Right forelimb (tissue), 1 donor: ENCODE measurements at regions not wholly inside any gene's neighbourhood (a gene's known extent, or its start where the extent isn't known, plus 50 kb on each side); places are given as distances from the start of the nearest gene placed in this dataset.

Experiments used
- DNase-seq: peaks from one replicate; pipeline ENCODE4 v3.0.0-alpha.2; 2018

- DNase-seq = no peak
Observed at GRCh38 chr11:11710556-11710955, 88.8 kb upstream of the GALNT18 start.

GRCh38 chr11:11709447-11710239, 87.8 kb upstream of the GALNT18 start:
- DNase-seq = no peak

GRCh38 chr11:11708256-11708655, 86.5 kb upstream of the GALNT18 start:
- DNase-seq = no peak

GRCh38 chr11:11706028-11706427, 84.2 kb upstream of the GALNT18 start:
- no peak for DNase-seq

GRCh38 chr11:11703885-11704284, 82.1 kb upstream of the GALNT18 start:
- DNase-seq = no peak

GRCh38 chr11:11701070-11701469, 79.3 kb upstream of the GALNT18 start:
- DNase-seq = no peak

GRCh38 chr11:11697796-11698195, 76.0 kb upstream of the GALNT18 start:
- no peak for DNase-seq

- DNase-seq = no peak
Observed at GRCh38 chr11:11691296-11692151, 69.7 kb upstream of the GALNT18 start.

- DNase-seq = no peak
Observed at GRCh38 chr11:11681536-11681935, 59.7 kb upstream of the GALNT18 start.

- DNase-seq = no peak
Observed at GRCh38 chr11:11677672-11678356, 56.0 kb upstream of the GALNT18 start.

- no peak for DNase-seq
Observed at GRCh38 chr11:11675671-11676181, 53.9 kb upstream of the GALNT18 start.

GRCh38 chr11:11672789-11673188, 51.0 kb upstream of the GALNT18 start:
- no peak for DNase-seq

- DNase-seq = no peak
Observed at GRCh38 chr11:11672101-11672500, 50.3 kb upstream of the GALNT18 start.
